ENCODE measurements at regions not wholly inside any gene's neighbourhood (a gene's known extent, or its start where the extent isn't known, plus 50 kb on each side); places are given as distances from the start of the nearest gene placed in this dataset.
"Not testable (repeated sequence)": the region's sequence is repeated elsewhere in the genome, so short reads cannot be mapped to it uniquely, and the experiment has no call there.

DNA sequence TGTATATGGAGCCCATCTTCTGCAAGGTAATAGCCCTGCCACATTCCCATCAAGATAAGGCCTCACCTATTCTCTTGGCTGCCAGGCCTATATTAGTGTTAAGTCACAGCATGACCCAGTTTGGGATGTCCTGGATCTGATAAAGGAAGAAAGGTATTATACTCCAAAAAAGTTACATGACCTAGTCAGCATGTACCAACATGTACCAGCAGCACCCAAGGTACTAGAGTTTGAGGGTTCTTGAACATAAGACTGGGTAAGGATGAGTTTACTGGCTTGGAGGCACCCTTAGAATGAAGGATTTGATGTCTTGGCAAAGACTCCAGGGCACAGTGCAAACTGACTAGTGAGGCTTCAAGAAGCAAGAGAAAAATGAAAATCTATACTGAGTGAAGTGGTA, 232.5 kb downstream of the SQOR start:
- no peak for DNase-seq (ENCODE audit: low read depth in 2 of 2)

DNA sequence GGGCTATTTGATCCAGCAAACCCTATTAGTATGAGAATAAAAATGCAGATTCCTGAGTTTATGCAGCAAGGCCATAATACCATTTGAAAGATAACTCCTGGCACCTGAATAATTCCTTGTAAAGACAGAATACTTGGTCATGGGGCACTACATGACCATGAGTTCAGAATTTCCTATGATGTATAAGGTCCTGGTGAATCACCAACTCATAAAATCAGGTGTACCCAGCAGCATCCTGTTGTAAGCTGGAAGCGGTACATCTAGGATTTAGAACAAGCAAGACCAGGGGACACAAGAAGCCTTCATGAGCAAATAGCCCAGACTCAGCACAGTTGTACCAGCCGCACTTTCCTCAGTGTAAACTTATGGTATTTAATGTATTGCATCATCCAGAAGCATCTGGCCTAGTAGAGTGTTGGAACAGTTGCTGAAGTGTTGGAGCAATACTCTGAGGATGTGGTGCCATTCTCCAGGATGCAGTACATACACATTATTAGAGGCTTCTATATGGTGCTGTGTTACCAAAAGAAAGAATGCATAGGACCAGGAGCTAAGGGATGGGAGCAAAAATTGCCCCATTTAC, 233.4 kb downstream of the SQOR start:
- no peak for DNase-seq (ENCODE audit: low read depth in 2 of 2)

DNA sequence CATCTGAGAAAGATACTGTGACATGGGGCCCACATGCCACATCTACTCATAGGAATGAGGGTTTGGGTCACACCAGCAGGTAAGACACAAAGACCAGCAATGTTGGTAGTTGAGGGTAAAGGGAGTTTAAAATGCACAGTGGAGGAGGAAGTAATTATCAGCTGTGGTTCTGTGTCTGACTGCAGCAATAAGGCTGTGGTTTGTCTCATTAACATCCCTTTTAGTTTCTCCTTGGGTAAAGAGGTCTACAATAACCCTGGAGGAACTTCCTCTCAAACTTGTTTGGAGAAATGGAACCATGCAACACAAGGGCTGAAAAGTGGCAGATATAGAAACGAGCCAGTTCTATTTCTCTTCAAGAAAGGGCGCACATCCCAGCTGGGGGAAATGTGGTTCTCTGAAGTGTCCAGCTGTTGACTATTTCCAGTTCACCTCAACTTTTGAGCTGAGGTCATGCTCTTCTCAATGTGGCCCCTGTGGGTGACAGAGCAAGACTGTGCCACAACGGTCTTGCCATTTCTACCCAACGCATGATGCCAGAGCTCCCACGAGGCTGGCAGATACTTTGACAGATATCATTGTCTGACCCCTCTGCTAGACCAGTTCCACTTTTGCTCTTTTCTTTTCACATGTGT, 234.3 kb downstream of the SQOR start:
- DNase-seq (ENCODE audit: low read depth in 2 of 2), result no peak

DNA sequence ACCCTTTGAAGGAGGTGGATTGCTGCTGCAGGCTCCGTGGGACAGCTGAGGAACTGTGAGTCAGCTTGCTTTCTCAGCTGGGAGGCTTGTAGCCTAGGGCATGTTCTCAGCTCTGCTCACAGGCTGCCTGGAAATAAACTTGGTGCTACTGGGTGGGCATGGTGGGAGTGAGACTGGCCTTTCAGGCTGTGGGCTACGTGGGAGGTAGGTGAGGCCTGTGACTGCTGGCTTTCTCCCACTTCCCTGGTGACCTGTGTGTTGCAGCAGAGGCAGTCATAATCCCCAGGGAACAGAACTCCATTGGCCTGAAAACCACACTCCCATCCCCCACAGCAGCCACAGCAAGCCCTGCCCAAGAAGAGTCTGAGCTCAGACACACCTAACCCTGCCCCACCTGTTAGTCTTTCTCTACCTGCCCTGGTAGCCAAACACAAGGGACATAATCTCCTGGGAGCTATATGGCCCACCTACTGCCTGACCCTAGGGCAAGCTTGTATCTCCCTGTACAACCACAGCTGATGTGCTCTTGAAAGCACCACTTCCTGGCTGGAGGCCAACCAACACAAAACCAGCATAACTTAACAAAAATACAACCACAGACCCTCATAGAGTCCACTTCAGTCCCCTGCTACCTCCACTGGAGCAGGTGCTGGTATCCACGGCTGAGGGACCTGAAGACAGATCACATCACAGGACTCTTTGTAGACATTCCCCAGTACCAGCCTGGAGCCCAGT, 236.5 kb downstream of the SQOR start:
- no peak for DNase-seq (ENCODE audit: low read depth in 2 of 2)

DNA sequence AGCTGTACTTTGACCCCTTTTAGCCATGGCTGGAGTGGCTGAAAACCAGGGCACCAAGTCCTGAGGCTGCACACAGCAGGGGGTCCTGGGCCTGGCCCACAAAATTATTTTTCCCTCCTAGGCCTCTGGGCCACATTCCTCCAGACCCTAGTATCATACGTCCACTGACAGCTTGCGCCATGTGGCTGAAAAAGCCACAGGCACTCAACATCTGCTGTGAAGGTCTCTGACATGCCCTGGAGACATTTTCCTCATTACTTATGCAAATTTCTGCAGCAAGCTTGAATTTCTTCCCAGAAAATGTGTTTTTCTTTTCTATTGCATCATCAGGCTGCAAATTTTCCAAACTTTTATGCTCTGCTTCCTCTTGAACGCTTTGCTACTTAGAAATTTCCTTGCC, 239.0 kb downstream of the SQOR start:
- no peak for DNase-seq (ENCODE audit: low read depth in 2 of 2)

DNA sequence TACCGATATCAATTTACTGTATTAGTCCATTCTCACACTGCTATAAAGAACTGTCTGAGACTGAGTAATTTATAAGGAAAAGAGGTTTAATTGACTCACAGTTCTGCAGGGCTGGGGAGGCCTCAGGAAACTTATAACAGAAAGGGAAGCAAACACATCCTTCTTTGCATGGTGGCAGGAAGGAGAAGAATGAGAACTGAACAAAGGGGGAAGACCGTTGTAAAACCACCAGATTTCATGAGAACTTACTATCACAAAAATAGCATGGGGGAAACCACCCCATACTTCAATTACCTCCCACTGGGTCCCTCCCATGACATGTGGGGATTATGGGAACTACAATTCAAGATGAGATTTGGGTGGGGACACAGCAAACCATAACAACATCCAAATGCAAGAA, 239.7 kb downstream of the SQOR start:
- not testable (repeated sequence) for DNase-seq (ENCODE audit: low read depth in 2 of 2)

DNA sequence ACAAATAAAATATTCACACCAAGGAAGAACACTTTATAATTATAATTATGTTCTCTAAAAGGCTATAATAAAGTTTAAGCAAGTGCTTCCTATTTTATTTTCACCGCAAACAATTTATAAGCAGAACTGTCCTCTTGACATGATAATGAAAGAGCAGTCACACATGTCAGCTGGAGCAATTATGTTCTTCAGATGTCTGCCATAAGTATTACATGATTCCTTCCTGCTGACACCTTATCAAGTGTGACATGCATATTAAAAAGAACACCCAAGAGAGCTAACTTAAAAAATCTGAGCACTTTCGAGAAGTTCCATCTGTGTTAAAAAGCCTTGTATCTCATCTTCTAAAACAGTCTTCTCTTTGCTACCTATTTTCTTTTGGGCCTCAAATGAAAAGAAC, 249.5 kb downstream of the SQOR start:
- no peak for DNase-seq (ENCODE audit: low read depth in 2 of 2)

DNA sequence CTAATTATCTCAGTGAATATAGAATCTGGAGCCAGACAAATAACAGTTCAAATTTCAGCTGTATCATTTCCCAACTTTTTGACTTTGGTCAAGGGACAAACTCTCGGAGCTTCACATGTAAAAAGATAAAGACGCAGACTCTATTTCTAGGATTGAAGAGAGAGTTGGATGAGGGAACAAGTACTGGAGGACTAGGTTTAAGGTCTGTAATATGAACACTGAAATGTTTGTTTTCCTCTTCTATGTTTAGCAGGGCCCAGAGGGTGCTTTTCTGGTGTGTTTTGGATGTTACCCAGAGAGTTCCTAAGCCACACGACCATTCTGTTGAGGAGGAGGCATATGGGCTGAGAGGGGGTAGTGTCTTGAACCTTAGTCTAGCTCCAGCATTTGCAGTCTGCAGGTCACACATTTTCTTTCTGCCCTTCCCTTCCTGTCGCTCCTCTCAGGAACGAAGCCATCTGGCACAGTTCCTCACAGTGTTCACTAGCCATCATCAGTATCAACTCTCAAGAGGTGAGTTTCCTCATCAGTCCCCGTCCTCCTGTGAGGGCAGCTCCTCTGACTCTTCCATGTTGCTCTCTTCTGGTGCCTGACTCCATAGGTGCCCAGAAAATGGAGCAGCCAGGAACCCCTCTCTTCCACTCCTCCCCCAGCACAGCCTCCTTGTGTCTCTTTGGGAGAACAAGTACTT, 250.1 kb downstream of the SQOR start:
- DNase-seq (ENCODE audit: low read depth in 2 of 2), result no peak

DNA sequence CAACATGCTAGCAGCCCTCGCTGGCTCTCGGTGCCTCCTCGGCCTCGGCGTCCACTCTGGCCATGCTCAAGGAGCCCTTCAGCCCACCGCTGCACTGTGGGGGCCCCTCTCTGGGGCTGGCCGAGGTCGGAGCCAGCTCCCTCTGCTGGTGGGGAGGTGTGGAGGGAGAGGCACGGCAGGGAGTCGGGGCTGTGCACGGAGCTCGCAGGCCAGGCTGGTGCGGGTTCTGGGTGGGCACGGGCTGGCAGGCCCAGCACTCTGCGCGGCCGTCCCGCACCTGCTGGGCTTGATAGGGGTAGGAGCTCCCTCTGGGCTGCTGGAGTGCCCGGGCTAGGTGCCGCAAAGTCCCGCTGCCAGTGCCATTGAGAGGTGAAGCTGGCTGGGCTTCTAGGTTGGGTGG, 251.0 kb downstream of the SQOR start:
- no peak for DNase-seq (ENCODE audit: low read depth in 2 of 2)

DNA sequence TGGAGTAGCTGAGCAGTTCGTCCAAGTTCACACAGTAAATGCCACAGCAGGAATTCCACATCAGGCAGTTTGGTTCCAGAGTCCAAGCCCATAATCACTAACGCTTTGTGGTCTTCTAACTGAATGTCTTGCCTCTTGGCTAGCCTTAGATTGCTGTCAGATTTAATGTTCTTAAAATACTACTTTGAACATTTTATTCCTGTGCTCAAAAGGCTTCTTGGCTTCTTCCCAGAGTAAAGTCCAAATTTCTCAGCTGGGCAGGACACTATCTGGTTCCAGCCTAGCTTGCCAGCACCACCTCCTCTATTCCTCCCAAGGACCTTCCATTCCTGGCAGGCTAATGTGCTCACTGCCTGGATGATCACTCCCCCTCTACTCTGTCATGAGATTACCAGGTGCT, 256.9 kb downstream of the SQOR start:
- DNase-seq (ENCODE audit: low read depth in 2 of 2), result no peak

DNA sequence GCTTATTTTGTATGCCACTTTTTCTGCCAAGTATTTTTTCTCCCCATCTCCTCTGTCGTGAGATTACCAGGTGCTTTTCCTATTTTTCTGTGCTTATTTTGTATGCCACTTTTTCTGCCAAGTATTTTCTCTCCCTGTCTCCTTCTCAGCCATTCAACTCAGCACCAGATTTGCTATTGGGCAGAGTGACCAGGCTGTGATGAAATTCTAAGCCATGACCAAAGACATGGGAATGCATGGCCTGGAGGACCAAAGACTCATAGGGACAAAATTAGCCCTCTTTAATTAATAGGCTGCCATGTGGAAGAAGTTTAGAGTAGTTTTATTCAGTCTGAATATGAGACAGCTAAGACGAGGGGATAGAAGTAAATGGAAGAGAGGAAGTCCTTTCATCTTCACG, 257.4 kb downstream of the SQOR start:
- no peak for DNase-seq (ENCODE audit: low read depth in 2 of 2)

DNA sequence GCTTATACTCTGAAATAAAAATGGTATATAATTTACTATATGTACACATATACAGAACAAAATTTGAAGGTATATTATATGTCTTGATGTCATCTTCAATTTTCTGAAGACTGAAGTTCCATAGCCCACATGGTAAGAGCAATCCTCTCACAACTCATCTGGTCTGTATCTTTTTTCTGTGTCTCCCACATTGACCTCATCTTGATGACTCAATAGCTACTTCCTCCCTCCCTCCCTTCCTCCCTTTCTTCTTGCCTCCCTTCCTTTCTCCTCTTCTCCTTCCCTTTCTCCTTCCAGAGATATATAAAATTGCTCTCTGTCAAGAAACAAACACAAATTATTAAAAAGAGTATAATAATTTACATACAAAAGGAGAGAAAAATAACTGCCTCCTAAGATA, 268.5 kb downstream of the SQOR start:
- no peak for DNase-seq (ENCODE audit: low read depth in 2 of 2)

DNA sequence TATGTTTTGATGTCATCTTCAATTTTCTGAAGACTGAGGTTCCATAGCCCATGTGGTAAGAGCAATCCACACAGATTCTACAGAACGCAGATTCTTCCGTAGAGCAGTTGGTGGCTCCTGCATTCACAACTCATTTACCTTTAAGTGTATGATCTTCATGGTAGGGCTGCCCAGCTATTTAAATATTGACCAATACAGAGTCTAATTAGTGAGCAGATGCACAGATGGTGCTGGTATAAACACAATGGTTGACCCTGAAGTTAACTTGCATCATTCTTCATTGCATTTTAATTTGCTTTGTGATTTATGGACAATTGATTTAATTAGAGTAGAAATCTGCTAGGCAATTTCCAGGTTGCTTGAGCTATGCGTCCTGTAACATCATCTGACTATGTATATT, 269.2 kb downstream of the SQOR start:
- DNase-seq (ENCODE audit: low read depth in 2 of 2), result no peak

DNA sequence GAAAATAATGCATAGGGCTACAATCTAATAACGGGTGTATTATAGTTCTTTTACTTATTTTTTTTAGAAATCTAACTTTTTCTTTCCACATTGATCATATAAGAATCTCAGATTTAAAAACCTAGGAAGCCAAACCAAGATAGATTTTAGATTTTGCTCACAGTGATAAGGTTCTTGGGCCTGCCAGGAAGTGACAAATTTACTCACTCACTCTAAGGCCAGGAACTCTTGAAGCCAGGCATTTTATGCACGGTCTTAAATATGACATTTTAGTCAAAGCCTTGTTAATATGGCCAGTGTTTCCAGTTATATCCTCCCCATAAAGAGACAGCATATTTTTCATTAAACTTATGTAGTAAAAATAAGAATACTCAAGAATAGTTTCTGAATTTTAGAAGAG, 271.4 kb downstream of the SQOR start:
- no peak for DNase-seq (ENCODE audit: low read depth in 2 of 2)

DNA sequence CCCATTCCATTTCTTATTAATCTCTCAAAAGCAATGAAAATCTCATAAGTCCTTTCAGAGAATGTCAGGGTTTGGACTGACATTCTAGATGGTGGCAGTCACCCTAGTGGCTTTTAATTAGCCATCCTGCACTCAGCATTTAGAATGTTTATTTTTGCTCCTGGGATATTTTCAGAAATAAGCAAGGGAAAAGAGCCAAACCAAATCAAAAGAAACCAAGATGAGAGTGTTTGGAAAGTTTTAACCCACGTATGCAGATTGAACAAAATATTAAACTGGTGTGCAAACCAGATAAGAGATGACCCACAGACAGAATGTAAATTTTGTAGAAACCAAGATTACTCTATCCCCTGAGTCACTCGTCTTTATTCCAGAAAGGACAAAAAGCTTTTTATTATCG, 275.8 kb downstream of the SQOR start:
- DNase-seq (ENCODE audit: low read depth in 2 of 2), result no peak

DNA sequence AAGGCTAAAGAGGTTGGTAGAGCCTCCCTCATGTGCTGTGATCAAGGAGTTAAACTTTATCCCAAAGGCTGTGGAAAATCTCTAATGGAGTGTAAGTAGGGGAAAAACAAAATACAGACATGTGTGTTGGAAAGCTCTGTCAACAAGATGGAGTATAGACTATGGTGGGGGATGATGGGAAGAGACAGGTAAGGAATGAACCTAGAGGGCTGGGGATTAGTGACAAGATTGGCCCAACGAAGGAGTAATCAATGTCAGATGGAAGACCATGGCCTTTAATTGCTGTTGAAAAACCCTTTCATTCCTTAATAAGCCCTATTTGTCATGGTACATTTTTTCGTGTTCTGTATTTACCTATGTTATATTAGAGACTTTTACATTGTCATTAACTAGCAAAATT, 278.6 kb downstream of the SQOR start:
- no peak for DNase-seq (ENCODE audit: low read depth in 2 of 2)

DNA sequence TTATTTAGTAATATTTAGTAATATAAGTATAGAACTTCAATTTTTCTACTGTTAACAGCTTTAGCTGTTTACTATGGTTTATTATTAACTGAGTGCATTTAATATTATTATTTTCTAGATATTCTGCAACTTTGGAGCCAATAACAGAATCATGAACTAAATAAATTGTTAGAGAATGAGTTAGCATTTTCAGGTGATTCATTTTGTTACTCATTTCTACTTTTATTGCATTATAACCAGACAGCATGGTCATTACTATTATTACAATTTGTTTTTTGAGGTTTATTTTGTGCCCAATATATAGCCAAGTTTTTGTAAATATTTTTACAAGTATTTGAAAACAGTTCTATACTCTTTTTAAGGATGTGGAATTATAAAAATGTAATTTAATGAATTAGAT, 279.6 kb downstream of the SQOR start:
- no peak for DNase-seq (ENCODE audit: low read depth in 2 of 2)

DNA sequence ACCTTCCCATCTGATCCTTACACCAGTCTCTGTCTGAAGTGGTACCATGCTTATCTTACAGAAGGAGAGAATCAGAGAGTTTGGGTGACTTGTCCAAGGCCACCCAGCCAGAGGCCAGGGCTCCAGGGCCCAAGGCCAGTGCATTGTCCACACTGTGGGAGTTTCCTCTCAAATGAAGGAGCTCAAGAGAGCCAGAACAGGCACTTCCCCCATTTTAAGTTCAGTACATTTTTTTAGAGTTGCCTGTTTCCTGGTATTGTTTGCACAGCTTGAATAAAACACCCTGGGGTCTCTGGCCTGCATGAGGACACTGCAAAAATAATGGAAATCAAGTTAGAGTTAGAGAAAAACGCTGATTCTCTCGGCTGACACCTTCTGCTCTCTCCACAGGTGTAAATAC, 284.0 kb downstream of the SQOR start:
- no peak for DNase-seq (ENCODE audit: low read depth in 2 of 2)

DNA sequence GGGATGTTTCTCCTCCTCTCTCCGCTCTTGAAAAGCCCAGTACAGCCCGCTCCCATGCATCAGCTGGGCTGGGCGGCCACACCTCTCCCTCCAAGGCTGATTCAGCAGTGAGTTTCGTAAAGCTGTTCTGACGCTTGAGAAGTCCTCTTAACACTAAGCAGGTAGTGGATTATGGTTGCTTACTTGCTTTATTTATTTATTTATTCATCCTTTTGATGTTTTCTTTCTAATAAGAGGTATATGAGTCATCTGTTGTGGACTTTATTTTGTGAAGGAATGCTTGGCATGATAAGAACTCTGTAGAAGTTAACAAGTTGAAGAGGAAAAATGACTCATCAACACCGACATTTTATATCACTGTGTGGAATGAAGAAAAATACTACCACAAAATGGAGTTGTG, 285.0 kb downstream of the SQOR start:
- no peak for DNase-seq (ENCODE audit: low read depth in 2 of 2)

DNA sequence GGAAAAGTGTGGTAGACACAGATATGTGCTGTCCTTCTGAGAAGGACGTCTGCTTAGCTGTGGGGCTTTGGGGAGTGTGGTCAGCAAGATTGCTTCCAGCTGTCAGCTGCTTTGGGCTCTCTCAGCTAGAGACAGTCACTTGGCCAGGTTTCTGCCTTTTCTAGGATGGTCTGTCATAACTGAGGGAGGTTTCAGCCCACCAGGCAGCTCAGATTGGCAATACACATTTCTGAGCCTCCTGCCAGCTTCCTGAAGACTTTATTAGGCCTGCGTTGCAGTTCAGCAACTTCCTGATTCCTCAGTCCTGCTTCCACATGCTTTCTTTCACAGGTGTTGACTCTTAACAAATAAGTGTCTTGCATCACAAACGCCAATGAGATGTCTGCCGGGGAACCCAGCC, 286.5 kb downstream of the SQOR start:
- no peak for DNase-seq (ENCODE audit: low read depth in 2 of 2)

DNA sequence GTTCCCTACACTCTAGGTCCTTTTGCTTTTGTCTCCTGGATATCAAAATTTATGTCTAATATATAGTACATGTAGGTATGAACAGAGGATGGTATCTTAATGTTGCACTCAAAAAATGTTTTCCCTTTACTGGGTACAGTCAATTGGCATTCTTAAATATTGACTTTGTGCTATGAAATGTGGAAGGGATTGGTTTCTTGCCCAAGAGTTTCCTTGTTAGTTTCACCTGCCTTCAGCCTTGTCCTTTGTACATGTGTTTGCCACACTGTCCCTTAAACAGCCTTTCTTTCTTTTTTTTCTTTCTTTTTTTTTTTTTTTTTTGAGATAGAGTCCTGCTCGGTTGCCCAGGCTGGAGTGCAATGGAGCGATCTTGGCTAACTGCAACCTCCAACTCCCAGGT, 287.1 kb downstream of the SQOR start:
- no peak for DNase-seq (ENCODE audit: low read depth in 2 of 2)

DNA sequence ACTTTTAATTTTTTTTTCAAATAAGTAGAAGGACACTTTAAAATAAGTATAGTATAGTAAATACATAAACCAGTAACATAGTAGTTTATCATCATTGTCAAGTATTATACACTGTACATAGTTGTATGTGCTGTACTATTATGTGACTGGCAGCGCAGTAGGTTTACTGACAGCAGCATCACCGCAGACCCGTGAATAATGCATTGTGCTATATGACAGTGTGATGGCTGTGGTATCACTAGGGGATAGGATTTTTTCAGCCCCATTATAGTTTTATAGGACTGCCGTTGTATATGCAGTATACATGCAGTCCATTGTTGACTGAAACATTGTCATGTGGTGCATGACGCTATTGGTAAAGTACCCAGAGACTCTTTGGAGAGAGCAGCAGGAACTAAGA, 306.5 kb downstream of the SQOR start:
- no peak for DNase-seq (ENCODE audit: low read depth in 2 of 2)

DNA sequence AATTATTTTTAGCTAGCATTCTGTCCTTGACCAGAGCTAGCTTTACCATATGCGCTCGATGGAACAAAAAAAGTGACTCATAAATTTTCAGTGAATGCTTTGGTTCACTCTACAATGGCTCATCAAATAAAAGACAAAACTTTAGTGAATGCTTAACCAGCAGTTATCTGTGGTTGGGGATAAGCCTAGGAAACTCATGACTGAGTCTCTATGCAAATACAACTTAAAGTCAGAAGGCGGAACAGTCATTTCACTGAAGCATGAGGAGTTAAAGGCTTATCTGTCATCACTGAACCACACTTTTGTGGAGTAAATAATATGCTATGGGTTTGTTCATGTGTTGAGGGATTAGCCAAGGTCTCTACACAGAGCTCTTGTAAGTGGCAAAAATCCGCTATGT, 308.4 kb downstream of the SQOR start:
- no peak for DNase-seq (ENCODE audit: low read depth in 2 of 2)
